NB4 (cell line): ENCODE measurements at regions not wholly inside any gene's neighbourhood (a gene's known extent, or its start where the extent isn't known, plus 50 kb on each side); places are given as distances from the start of the nearest gene placed in this dataset.

Experiments used
- POLR2A ChIP-seq: IDR thresholded peaks from 2 replicates; pipeline ENCODE4 v1.6.1; 2011; ENCODE audit warnings: mild to moderate bottlenecking; ENCODE audit not compliant: insufficient read length; ENCODE audit errors: extremely low read depth
- TF ChIP-seq, protein P1 (sequence below): IDR thresholded peaks from one replicate; pipeline ENCODE4 v1.5.1; 2012; ENCODE audit warnings: low read depth, low read length
- TF ChIP-seq, protein P2 (sequence below): IDR thresholded peaks from 2 replicates; pipeline ENCODE4 v1.6.1; 2011; ENCODE audit warnings: low read depth, low read length

DNA sequence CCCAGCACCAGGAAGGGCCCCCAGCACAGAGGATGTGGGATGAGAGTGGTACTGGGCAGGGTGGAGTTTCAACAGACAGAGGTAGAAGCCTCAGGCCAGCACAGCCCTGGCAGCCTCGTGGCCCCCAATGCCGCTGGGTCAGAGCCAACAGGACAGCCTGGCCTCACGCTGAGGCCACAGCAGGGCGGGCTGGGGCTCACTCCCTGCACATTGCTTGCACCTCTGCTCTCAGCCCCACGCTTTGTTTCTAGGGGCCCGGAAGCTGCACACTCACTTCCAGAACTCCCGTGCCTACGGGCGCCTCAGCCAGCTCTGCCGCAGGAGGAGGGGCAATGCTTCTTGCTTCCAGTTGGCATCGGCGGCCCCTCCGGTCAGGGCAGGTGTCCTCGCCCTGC lies 72.9 kb downstream of the SIK1 start:
- TF ChIP-seq, protein P1, sequence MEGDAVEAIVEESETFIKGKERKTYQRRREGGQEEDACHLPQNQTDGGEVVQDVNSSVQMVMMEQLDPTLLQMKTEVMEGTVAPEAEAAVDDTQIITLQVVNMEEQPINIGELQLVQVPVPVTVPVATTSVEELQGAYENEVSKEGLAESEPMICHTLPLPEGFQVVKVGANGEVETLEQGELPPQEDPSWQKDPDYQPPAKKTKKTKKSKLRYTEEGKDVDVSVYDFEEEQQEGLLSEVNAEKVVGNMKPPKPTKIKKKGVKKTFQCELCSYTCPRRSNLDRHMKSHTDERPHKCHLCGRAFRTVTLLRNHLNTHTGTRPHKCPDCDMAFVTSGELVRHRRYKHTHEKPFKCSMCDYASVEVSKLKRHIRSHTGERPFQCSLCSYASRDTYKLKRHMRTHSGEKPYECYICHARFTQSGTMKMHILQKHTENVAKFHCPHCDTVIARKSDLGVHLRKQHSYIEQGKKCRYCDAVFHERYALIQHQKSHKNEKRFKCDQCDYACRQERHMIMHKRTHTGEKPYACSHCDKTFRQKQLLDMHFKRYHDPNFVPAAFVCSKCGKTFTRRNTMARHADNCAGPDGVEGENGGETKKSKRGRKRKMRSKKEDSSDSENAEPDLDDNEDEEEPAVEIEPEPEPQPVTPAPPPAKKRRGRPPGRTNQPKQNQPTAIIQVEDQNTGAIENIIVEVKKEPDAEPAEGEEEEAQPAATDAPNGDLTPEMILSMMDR, result no peak
- no peak for TF ChIP-seq POLR2A
- TF ChIP-seq, protein P2, sequence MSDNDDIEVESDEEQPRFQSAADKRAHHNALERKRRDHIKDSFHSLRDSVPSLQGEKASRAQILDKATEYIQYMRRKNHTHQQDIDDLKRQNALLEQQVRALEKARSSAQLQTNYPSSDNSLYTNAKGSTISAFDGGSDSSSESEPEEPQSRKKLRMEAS, result no peak
